Esophagus mucosa (tissue), 1 donor: ENCODE measurements at regions not wholly inside any gene's neighbourhood (a gene's known extent, or its start where the extent isn't known, plus 50 kb on each side); places are given as distances from the start of the nearest gene placed in this dataset.

ENCODE experiments used
- ATAC-seq: fragments of 200-7000 bp; cut with Tn5 transposase; one replicate; pipeline ENCODE4 v1.9.1; 2020
- donor health status: DM: yes; HTN: yes; CAD: no.

DNA sequence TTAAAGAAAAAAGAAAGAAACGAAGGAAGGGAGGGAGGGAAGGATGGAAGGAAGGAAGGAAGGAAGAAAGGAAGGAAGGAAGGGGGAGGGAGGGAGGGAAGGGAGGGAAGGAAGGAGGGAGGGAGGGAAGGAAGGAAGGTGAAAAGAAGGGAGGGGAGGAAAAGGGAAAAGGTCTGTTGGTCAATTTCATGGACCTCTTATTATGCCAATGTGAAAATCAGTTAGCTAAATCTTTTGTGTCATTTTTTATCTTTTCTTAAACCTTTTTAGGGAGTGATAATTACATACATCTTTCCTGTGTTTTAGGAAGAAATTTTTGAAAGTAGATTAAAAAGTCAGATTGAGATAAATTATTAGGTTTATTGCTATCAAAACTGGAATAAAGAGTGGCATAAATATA is 670.2 kb upstream of the CITED2 start:
- ATAC-seq = no peak

DNA sequence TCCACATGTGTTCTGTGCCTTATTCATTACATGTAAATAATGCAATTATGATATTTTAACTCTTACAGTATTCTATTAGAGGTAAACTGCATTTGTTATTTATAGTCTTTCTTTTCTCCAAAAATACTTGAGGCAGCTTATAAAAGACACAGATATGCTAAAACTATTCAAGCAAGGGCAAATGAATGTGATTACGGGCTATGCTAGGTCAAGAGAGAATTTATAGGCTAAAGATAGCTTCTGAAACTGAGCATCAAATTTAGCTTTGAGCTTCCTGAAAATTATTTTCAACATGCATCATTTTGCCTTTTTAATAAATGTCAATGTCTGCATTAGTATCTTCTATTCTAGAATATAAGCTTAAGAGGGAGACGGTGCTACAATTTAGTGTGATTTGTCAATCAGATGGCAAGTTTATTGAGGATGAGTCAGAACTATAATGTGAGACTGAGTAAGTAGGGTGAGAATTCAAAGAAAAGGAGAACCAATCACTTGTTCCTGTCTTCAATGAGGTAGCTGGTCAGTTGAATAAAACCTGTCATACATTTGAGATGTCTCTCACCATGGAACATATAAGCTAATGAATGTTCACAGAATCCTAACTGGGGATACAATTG is 669.4 kb upstream of the CITED2 start:
- ATAC-seq = no peak

DNA sequence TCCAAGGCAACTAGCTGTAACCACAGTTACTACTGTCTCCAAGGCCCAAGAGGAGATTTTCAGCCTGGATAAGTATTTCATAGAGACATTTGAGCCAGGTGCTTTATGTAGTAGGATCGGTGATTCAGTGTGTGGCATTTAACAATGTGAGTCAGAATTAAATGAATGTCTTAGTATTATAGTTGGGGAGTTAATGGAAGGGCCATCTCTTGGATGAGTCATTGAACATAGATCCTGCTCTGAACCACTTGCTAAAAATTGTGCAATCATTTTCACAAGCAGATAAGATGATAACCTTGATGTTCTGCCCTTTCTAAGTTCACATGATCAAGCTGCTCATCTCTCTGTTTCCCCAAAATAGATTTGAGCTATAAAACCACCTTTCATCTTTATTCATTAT is 668.9 kb upstream of the CITED2 start:
- ATAC-seq = peak; percentile 100

DNA sequence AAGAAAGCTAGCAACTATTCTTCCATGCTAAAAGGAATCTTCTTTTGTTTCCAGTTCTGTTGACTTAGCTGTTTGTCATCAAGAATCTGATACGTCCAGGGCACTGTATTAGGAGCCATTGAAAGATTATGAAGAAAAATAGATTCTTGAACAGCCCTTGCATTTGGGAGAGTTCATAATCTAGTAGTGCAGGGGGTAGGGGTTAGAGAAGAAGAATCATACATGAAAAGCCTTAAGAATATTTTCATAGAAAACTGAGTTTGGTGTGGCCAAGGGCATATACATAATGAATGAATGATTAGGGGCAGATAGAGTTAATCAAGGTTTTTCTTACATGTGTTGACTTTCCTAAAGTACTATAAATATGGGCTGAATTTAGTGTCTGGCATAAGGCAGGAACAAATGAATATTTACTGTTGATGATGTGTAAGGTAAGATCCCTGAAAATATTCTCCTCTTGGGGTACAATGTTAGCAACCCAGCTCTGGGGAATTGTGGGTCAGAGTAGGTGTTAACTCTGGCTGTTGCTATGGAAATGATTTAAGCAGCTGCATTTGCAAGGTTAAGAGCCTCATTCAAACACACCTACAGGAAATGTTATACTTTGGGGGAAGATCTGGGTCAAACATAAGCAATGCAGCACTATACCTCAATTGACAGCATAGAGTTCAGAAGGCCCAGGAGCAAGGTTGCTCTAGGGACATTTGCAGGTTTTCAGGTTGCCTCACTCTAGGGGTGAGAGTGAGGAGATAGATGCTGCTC is 667.3 kb upstream of the CITED2 start:
- no peak for ATAC-seq

DNA sequence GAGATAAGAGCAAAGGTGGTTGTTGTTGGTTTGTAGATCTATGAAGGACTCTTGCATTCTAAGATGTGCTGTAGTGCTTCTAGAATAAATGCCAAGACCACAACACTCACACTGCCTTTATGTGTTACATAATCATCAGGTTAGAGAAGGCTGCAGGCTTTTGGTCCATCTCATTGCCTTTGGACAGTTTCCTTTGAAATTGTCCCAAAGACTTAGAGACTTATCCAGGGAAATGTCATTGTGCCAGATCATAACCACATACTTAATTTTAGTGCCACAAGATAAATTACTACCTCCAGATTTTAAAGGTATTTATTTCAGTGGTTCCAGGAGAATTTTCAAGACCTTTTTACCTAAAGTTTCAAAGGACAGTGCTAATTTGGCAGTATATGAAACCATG is 666.6 kb upstream of the CITED2 start:
- no peak for ATAC-seq

DNA sequence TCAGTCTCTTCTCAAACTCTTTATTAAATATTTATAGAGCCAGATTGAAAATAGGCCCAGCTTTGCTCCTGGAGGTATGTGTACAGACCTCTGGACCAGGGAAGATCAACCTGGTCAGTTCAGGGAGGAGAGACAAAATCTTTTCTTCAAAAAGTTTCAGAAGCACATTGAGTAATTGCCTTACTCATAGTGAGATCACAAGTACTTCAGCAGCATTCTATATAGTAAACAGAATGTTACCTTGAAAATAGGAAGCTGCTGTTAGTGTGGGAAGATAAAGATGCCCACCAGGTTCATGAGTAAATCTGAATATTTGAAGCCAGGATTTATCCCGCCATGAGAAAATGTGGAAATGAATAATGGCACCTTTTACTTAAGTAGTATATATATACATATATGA is 665.9 kb upstream of the CITED2 start:
- ATAC-seq = no peak

DNA sequence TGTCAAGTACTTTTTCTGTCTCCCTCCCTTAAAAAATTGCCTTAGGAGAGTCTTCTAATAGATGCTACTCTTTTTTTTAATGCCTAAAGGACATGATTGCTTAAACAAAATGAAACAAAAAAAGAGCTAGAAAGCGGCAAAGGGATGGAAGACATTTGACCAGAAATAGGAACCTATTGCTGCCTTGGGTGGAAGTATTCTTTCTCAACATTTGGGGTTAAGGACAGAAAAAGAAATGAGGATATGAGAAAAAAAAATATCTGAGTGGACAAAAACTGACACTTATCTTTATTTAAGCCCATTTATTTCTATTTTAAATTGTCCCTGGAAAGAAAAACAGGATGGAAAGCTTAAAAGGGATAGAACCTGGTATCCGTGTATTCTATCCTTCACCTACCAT is 664.9 kb upstream of the CITED2 start:
- no peak for ATAC-seq

DNA sequence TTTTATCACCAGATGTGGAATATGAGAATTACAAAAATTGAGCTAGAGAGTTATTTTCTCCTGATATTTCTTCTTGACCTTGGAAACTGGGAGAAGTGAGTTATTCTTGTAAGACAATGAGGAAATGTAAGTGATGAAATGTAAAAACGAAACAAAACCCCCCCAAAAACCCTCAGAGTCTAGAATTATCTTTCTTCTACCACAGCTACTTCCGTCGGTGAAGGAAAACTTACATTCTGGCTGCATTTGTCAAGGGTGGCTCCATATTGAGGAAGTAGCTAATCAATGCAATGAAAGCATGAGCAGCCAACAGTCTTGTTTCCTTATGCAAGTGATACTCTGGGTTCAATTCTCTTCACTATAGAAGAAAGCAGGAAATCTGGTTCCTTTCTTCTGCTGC is 661.7 kb upstream of the CITED2 start:
- ATAC-seq = no peak

DNA sequence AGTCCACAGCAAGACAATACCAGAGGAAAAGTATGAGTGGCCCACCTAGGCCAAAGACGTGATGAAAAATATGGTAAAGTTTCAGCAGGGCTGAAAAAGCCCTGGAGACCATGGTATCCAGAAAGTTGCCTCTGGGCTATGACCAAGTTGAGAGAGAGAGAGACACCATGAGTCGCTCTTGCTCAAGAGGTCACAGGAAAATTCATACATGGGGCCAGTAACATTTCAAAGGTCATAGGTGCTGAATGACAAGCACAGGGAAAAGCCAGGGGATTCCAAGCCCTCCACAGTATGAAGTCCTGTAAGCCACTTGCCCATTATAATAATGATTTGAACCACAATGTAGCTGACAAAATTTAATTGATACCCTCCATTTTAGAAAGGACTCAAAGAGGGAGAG is 657.7 kb upstream of the CITED2 start:
- no peak for ATAC-seq

DNA sequence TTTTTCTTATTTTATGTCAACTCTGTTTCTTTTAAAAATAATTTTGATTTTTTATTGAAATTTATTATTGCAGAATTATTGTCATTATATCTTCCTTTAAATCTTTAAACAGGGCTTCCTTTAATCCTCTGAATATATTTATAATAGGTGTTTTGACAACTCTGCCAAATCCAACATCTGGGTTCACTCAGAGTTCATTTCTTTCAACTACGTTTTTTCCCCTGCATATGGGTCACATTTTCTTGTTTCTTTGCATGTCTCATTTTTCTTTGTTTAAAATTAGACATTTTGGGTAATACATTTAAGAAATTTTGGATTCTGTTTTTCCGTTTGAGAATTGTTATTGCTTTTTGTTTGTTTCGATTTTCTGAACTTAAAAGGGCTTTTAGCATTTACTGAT is 655.1 kb upstream of the CITED2 start:
- no peak for ATAC-seq

DNA sequence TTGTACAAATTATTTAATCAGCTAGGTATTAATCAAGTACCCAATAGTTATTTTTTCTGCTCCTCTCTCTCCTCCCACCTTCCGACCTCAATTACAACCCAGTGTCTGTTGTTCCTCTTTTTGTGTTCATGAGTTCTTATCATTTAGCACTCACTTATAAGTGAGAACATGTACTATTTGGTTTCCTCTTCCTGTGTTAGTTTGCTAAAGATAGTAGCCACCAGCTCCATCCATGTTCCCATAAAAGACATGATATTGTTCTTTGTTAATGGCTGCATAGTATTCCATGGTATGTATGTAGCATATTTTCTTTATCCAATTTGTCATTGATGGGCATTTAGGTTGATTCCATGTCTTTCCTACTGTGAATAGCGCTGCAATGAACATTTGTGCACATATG is 652.8 kb upstream of the CITED2 start:
- no peak for ATAC-seq

DNA sequence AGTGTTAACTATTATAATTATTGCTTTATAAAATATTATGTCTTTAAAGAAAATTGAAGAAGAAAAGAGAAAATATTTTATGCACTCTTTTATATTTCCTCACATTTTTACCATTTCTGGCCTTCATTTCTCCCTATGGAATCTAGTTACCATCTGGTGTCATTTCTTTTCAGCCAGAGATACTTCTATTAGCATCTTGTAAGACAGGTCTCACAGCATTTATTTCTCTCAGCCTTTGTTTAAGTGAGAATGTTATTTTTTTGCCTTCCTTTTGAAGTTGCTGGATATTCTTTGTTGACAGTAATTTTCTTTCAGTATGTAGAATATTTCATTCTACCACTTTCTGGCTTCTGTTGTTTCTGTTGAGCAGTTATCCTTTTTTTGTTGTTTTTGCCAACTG is 652.1 kb upstream of the CITED2 start:
- no peak for ATAC-seq

DNA sequence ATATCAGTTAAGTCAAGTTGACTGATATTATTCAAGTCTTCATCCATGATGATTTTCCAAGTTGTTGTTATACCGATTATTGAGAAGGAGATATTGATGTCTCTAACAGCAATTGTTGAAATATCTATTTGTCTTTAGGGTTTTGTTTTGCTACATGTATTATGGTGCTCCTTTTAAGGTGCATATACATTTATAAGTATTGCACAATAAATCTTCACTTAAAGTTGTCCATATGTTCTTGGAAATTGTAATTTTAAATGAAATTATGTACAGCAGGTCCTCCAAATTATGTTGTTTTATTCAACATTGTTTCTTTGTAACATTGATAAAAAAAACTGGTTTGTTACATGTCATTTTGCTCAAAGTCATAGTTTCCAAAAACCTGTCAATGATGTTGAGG is 650.7 kb upstream of the CITED2 start:
- ATAC-seq = no peak

DNA sequence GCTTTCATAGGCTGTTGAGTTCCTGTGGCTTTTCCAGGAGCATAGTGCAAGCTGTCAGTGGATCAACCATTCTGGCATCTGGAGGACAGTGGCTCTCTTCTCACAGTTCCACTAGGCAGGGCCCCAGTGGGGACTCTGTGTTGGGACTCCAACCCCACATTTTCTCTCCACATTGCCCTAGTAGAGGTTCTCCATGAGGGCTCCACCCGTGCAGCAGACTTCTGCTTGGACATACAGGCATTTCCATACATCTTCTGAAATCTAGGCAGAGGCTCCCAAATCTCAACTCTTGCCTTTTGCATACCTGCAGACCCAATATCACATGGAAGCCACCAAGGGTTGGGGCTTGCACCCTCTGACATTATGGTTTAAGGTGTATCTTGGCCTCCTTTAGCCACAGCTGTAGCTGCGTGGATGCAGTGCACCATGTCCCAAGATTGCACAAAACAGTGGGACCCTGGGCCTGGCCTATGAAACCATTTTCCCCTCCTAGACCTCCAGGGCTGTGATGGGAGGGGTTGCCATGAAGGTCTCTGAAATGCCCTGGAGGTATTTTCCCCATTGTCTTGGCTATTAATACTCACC is 645.9 kb upstream of the CITED2 start:
- ATAC-seq = no peak

DNA sequence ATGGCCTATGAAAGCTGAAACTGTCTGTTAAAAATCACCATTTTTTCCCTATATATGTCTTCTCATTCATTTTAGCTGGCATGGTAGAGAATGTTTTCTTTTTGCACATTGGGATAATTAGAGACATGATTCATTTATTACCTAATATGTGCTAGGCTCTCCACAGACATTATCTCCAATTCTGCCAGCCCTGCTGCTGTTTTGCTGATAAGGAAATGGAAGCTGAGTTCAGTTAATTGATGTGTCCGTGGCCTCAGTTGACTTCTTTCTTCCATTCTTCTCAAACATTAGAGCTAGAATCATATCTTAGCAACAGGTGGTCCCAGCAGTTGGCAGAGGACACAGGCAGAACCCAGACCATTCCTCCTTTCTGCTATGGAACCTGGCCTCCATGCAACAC is 644.1 kb upstream of the CITED2 start:
- ATAC-seq = no peak

DNA sequence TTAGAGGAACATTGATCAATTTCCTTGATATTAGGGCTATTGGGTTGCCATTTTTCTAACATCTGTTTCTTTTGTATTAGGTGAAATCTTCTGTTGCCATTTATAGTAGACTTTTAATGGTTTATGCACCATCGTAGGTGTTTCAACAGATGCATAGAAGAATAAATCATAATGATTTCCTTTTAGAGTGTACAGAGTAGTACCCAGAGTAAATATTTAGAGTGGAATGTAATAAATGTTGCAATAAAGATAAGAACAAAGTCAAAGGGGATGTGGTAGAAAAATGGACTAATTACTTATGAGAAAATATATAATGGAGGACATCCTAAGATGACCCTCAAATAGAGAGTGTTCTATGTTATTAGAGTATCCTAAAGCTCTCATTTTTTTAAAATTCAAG is 643.0 kb upstream of the CITED2 start:
- ATAC-seq = no peak

DNA sequence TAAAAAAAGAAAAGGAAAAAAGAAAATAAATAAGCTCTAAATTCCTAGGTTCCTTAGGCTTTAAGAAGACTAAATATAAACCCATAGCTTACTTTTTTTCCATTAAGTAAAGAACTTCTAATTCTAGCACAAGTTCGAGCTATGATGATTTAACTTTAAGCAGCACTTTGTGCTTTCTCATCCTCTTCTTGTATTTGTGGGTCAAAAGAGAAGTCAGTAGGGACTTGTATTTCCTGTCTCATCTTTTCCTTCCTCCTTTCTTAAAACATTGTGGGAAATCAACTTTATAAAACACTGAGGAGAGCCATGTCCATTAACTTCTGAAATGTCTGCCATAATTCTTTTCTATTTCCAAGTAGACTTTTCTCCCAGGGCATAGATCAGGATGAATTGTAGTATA is 637.7 kb upstream of the CITED2 start:
- no peak for ATAC-seq

DNA sequence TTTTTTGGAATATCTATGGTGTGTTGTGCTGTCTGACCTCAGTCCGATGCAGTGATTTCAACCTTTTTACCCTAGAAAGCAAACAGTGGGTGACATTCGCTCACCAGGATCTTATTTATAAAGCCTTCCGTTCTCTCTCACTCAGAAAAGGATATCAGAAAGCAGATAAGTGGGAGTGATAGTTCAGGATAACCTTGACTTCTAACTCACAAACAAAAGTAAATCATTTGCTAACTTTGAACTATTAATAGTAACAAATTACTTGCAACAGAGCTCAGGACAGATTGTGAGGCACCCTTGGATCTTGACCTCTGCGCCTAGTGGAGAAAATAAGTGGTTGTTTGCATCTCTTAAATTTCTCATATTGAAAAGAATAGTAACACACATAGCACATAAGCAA is 637.1 kb upstream of the CITED2 start:
- ATAC-seq = no peak

DNA sequence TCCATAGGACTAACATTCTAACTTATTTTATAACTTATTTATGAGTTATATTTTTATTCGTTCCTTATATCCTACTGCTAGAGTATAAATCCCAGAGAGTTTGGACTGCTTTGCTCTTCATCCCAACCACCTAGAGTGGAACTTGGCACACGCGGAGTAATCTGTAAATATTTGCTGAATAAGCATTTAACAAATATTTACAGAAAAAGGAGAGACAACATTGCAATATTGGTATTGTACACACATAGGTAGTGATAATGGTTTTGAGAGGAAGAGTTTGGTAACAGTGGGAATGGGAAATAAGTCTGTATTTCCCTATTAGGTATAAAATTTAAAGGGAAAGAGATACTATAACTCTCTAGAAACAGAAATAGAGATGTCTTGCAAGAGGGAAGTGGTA is 634.8 kb upstream of the CITED2 start:
- no peak for ATAC-seq

DNA sequence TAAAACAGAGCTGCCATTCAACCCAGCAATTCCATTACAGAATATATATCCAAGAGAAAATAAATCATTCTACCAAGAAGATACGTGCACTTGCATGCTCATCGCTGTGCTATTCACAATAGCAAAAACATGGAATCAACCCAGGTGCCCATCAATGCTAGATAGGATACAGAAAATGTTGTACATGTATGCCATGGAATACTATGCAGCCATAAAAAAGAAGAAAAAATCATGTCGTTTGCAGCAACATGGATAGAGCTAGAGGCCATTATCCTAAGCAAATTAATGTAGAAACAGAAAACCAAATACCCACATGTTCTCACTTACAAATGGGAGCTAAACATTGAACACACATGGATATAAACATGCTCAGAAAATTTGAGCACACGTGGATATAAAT is 633.1 kb upstream of the CITED2 start:
- no peak for ATAC-seq

DNA sequence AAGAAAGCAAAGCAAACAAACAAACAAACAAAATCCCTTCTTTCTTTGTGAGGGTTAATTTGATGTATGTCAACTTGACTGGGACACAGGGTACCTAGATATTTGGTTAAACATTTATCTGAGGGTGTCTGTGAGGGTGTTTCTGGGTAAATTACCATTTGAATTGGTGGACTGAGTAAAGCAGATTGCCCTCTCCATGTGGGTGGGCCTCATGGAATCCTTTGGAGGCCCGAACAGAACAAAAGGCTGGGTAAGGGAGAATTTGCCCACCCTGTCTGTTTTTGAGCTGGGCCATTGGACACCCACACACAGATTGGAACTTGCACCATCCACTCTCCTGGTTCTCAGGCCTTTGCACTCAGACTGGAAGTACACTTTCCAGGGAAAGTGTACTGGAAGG is 628.8 kb upstream of the CITED2 start:
- no peak for ATAC-seq

DNA sequence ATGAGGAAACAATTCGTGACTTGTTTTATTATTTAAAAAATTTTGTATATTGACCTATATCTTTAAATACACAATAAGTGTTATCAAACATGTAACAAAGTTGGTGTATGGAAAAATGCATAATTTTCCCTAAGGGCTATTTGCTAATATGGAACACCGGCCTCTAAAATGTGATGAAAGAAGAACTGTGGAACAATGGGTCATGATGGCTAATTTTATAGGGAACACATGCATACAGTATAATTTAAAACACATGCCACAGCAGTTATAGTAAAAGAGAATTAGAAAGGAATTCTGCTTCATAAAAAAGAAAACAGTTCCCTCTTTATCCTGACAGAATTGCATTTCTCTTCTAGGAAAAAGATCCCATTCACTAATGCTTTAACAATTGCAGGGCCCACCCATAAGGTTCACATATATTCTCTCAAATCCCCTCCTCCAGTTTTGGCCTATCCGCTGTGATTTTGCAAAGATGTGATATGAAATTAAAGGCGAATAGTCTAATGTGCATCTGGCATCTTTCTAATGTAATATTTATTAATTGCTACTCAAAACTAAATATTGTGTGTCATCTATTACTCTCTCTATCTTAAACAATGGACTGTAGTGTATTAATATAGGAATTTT is 628.1 kb upstream of the CITED2 start:
- ATAC-seq = no peak

DNA sequence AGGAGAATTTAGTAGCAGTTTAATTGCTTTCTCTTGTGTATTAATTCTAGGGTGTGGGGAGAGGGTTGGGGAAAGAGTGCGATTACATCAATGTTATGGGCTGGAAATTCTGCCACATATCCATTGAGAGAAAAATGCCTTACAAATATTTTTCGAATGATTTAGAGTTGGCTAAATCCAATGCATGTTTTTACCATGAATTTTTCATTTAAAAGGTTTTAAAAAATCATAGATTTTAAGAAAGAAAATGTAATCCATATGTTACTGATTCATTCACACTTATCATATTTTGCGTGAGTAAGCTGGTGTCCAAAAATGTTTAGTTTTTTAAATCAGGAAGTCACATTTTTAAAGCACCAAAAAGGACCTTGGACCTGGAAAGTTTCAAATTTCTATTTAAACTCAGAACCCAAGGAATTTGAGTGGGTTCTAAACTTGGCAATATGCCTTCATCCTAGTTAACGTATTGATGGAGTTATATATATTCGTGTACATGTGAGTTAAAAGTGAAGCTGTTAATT is 627.4 kb upstream of the CITED2 start:
- no peak for ATAC-seq

DNA sequence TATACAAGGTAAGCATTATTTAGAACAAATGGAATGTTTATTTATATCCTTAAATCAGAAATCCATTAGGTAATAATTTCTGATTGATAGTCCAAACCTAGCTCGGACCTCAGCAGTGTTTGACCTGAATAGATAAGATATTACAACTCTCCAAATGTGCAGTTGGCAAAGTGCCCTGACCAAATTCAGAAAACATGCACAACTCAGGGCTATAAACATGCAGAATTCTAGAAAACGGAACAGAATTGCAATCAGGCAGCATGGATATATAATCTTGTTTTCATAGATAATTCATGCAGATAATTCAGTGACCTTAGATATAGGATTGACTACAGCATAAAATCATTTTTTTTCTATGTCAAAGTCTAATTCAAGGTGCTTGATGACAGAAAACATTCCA is 626.6 kb upstream of the CITED2 start:
- ATAC-seq = no peak
